ENCODE measurements at regions not wholly inside any gene's neighbourhood (a gene's known extent, or its start where the extent isn't known, plus 50 kb on each side); places are given as distances from the start of the nearest gene placed in this dataset.

- Histone ChIP-seq H3K4me3 (ENCODE audit: insufficient read length, low read depth) (no peak overlapping the region), H3K4me1 (ENCODE audit: insufficient read depth, insufficient read length) (peaks cover 7% of the 10 kb centered on the region), H3K9me3 (ENCODE audit: insufficient read depth, low read length) (no peaks in the 10 kb centered on the region), H3K27me3 (ENCODE audit: insufficient read depth, insufficient read length) (no peaks in the 10 kb centered on the region), H3K36me3 (ENCODE audit: insufficient read depth, insufficient read length, low read length) (no peaks in the 10 kb centered on the region), H3K9ac (ENCODE audit: insufficient read length, low read depth) (no peak overlapping the region)
- no peak for TF ChIP-seq YY1 (IDR thresholded peaks at IDR 0.05; ENCODE audit: insufficient read depth, insufficient read length)
- TF ChIP-seq SUZ12 (IDR thresholded peaks at IDR 0.05; ENCODE audit: extremely low read depth, insufficient read depth, insufficient read length) = no peak
- no peak for DNase-seq (ENCODE audit: low read depth, low spot score)
Observed at GRCh38 chr18:10321576-10321975, 132.9 kb upstream of the APCDD1 start.

DNA sequence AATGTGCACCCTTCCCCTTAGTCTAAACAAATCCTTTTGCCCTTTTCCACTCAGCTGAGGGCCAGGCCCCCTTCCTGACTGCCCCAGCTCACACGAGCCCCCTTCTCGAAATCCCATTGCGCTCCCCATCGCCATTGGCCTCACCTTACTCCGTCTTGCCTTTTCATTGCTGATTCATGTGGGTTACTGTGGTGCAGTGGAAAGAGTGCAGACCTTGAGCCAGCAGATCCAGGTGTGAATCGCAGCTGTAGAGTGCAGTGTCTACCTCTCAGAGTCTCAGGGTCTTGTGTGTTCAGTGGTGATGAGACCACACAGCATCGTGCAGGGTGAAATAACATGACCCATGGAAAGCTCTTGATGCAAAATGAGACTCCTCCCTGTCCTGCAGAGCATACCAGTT lies 132.4 kb upstream of the APCDD1 start:
- H3K4me1 ChIP-seq (ENCODE audit: insufficient read depth, insufficient read length) = peaks cover 6% of the 10 kb centered on the region
- no peak overlapping the region for H3K9ac ChIP-seq (ENCODE audit: insufficient read length, low read depth)
- DNase-seq (ENCODE audit: low read depth, low spot score) = no peak

GRCh38 chr18:10322435-10322834 lies 132.0 kb upstream of the APCDD1 start:
- H3K4me3 ChIP-seq (ENCODE audit: insufficient read length, low read depth) = no peak overlapping the region
- H3K36me3 ChIP-seq (ENCODE audit: insufficient read depth, insufficient read length, low read length) = no peaks in the 10 kb centered on the region
- H3K4me1 ChIP-seq (ENCODE audit: insufficient read depth, insufficient read length) = peaks cover 2% of the 10 kb centered on the region
- H3K27me3 ChIP-seq (ENCODE audit: insufficient read depth, insufficient read length) = no peaks in the 10 kb centered on the region
- H3K9ac ChIP-seq (ENCODE audit: insufficient read length, low read depth) = no peak overlapping the region
- no peaks in the 10 kb centered on the region for H3K9me3 ChIP-seq (ENCODE audit: insufficient read depth, low read length)
- TF ChIP-seq ZNF274 (IDR thresholded peaks at IDR 0.05; ENCODE audit: low read depth, low read length) (no peak), YY1 (IDR thresholded peaks at IDR 0.05; ENCODE audit: insufficient read depth, insufficient read length) (no peak), SUZ12 (IDR thresholded peaks at IDR 0.05; ENCODE audit: extremely low read depth, insufficient read depth, insufficient read length) (no peak)
- DNase-seq (ENCODE audit: low read depth, low spot score) = no peak

More for the DNA sequence above, 132.4 kb upstream of the APCDD1 start:
- H3K36me3 ChIP-seq (ENCODE audit: insufficient read depth, insufficient read length, low read length) = no peaks in the 10 kb centered on the region
- H3K9me3 ChIP-seq (ENCODE audit: insufficient read depth, low read length) = no peaks in the 10 kb centered on the region
- H3K27me3 ChIP-seq (ENCODE audit: insufficient read depth, insufficient read length) = no peaks in the 10 kb centered on the region
- H3K4me3 ChIP-seq (ENCODE audit: insufficient read length, low read depth) = no peak overlapping the region
- TF ChIP-seq SUZ12 (IDR thresholded peaks at IDR 0.05; ENCODE audit: extremely low read depth, insufficient read depth, insufficient read length) (no peak), ZNF274 (IDR thresholded peaks at IDR 0.05; ENCODE audit: low read depth, low read length) (no peak), YY1 (IDR thresholded peaks at IDR 0.05; ENCODE audit: insufficient read depth, insufficient read length) (no peak)

DNA sequence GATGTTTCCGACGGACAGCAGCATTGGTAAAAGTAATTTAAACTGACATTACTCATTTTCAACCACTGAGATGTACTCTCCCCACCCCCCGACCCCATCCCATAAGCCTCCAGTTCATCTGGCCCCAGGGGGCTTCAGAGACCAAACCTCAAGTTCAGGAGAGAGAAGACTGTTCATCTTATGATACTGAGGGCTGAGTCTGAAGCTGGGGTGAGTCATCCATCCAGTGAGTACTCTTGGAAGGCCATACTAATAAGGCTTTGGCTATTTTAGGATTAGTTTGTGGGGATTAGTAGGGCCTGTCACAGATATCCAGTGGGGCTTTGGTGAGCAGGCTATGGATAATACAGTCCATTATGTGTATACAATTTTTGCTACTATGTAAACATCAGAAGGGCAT lies 125.3 kb upstream of the APCDD1 start:
- no peaks in the 10 kb centered on the region for H3K36me3 ChIP-seq (ENCODE audit: insufficient read depth, insufficient read length, low read length)
- no peak overlapping the region for H3K4me3 ChIP-seq (ENCODE audit: insufficient read length, low read depth)
- no peak overlapping the region for H3K9ac ChIP-seq (ENCODE audit: insufficient read length, low read depth)
- TF ChIP-seq YY1 (IDR thresholded peaks at IDR 0.05; ENCODE audit: insufficient read depth, insufficient read length) = no peak
- TF ChIP-seq ZNF274 (IDR thresholded peaks at IDR 0.05; ENCODE audit: low read depth, low read length) = no peak
- TF ChIP-seq SUZ12 (IDR thresholded peaks at IDR 0.05; ENCODE audit: extremely low read depth, insufficient read depth, insufficient read length) = no peak
- H3K27me3 ChIP-seq (ENCODE audit: insufficient read depth, insufficient read length) = no peaks in the 10 kb centered on the region
- H3K4me1 ChIP-seq (ENCODE audit: insufficient read depth, insufficient read length) = no peaks in the 10 kb centered on the region
- no peaks in the 10 kb centered on the region for H3K9me3 ChIP-seq (ENCODE audit: insufficient read depth, low read length)
- no peak for DNase-seq (ENCODE audit: low read depth, low spot score)

DNA sequence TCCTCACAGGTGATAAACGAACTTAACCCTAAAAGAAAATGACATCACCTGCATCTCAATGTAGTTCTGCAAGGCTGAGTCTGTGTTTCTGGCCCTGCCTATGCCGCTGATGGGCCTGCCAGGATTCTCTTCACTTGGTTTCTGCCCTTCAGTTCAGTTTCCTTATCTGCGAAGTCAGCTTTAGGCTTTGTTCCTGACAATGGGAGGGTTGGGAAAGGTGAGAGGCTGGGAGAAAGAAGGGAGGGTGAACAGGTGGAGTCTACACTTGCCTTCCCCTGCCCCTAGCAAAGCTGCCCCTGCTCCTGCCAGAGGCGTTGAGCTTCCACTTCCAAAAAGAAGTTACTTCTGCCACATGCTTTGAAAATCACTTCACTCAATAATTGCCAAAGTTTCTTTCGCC lies 124.0 kb upstream of the APCDD1 start:
- Histone ChIP-seq H3K4me1 (ENCODE audit: insufficient read depth, insufficient read length) (no peaks in the 10 kb centered on the region), H3K27me3 (ENCODE audit: insufficient read depth, insufficient read length) (no peaks in the 10 kb centered on the region), H3K4me3 (ENCODE audit: insufficient read length, low read depth) (no peak overlapping the region), H3K9me3 (ENCODE audit: insufficient read depth, low read length) (no peaks in the 10 kb centered on the region), H3K9ac (ENCODE audit: insufficient read length, low read depth) (no peak overlapping the region), H3K36me3 (ENCODE audit: insufficient read depth, insufficient read length, low read length) (no peaks in the 10 kb centered on the region)
- TF ChIP-seq YY1 (IDR thresholded peaks at IDR 0.05; ENCODE audit: insufficient read depth, insufficient read length) = no peak
- TF ChIP-seq ZNF274 (IDR thresholded peaks at IDR 0.05; ENCODE audit: low read depth, low read length) = no peak
- no peak for TF ChIP-seq SUZ12 (IDR thresholded peaks at IDR 0.05; ENCODE audit: extremely low read depth, insufficient read depth, insufficient read length)
- no peak for DNase-seq (ENCODE audit: low read depth, low spot score)

GRCh38 chr18:10332452-10332851 lies 122.0 kb upstream of the APCDD1 start:
- Histone ChIP-seq H3K9ac (ENCODE audit: insufficient read length, low read depth) (no peak overlapping the region), H3K36me3 (ENCODE audit: insufficient read depth, insufficient read length, low read length) (no peaks in the 10 kb centered on the region), H3K9me3 (ENCODE audit: insufficient read depth, low read length) (no peaks in the 10 kb centered on the region), H3K4me1 (ENCODE audit: insufficient read depth, insufficient read length) (no peaks in the 10 kb centered on the region), H3K27me3 (ENCODE audit: insufficient read depth, insufficient read length) (no peaks in the 10 kb centered on the region), H3K4me3 (ENCODE audit: insufficient read length, low read depth) (no peak overlapping the region)
- DNase-seq (ENCODE audit: low read depth, low spot score) = no peak
- TF ChIP-seq YY1 (IDR thresholded peaks at IDR 0.05; ENCODE audit: insufficient read depth, insufficient read length) (no peak), ZNF274 (IDR thresholded peaks at IDR 0.05; ENCODE audit: low read depth, low read length) (no peak), SUZ12 (IDR thresholded peaks at IDR 0.05; ENCODE audit: extremely low read depth, insufficient read depth, insufficient read length) (no peak)

DNA sequence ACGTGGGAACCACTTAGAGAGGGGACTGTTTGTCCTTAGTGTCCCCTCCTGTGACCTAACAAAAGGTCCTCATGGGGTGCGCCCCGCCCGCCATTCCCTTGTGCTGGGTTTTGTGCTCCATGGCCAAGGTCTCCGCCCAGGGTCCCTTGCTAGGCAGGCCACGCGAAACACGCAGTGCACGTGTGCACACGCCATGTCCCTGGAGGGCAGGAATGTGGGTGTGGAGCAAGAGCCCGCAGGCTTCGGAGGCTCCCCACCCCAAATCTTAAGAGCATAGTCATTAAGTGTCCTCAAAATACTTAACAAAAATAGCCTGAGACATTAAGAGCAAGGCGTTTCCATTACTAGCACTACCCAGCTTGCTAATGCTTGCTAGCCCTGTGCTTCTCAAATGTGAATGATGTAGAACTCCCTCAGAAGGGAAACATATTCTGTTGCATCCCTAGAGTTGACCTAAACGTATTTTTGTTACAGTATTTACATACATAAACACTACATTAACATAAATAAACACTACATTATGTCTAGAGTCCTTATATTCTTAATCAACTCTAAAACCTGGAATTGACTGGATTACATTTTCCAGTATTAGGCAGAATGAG lies 117.6 kb upstream of the APCDD1 start:
- TF ChIP-seq YY1 (IDR thresholded peaks at IDR 0.05; ENCODE audit: insufficient read depth, insufficient read length) = no peak
- no peak for TF ChIP-seq ZNF274 (IDR thresholded peaks at IDR 0.05; ENCODE audit: low read depth, low read length)
- TF ChIP-seq SUZ12 (IDR thresholded peaks at IDR 0.05; ENCODE audit: extremely low read depth, insufficient read depth, insufficient read length) = no peak
- no peaks in the 10 kb centered on the region for H3K27me3 ChIP-seq (ENCODE audit: insufficient read depth, insufficient read length)
- H3K4me1 ChIP-seq (ENCODE audit: insufficient read depth, insufficient read length) = no peaks in the 10 kb centered on the region
- DNase-seq (ENCODE audit: low read depth, low spot score) = no peak
- H3K36me3 ChIP-seq (ENCODE audit: insufficient read depth, insufficient read length, low read length) = no peaks in the 10 kb centered on the region
- H3K4me3 ChIP-seq (ENCODE audit: insufficient read length, low read depth) = no peak overlapping the region
- H3K9ac ChIP-seq (ENCODE audit: insufficient read length, low read depth) = no peak overlapping the region
- no peaks in the 10 kb centered on the region for H3K9me3 ChIP-seq (ENCODE audit: insufficient read depth, low read length)
